Right hindlimb (tissue), 1 donor: ENCODE measurements at regions not wholly inside any gene's neighbourhood (a gene's known extent, or its start where the extent isn't known, plus 50 kb on each side); places are given as distances from the start of the nearest gene placed in this dataset.

Experiments
- DNase-seq: peaks from one replicate; pipeline ENCODE4 v3.0.0-alpha.2; 2018

GRCh38 chr4:81990898-81991297 is 382.9 kb downstream of the HNRNPD start:
- DNase-seq = no peak

GRCh38 chr4:81990211-81990610 is 383.6 kb downstream of the HNRNPD start:
- no peak for DNase-seq

GRCh38 chr4:81989202-81989601 is 384.6 kb downstream of the HNRNPD start:
- DNase-seq = no peak

DNA sequence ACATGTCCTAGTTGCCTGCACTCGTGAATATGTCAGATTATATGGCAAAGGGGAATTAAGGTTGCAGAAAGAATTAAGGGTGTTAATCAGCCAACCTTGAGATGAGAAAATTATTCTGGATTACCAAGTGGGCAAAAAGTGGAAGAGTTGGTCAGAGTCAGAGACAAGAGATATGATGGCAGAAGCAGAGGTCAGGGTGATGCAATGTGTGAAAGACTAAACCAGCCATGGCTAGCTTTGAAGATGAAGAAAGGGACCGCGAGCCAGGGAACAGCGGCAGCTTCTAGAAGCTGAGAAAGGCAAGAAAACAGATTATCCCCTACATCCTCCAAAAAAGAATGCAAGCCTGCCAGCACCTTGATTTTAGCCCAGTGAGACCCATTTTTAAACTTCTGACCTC is 385.6 kb downstream of the HNRNPD start:
- DNase-seq = no peak

- no peak for DNase-seq
These were observed 389.0 kb downstream of the HNRNPD start for GRCh38 chr4:81984746-81985145.

DNA sequence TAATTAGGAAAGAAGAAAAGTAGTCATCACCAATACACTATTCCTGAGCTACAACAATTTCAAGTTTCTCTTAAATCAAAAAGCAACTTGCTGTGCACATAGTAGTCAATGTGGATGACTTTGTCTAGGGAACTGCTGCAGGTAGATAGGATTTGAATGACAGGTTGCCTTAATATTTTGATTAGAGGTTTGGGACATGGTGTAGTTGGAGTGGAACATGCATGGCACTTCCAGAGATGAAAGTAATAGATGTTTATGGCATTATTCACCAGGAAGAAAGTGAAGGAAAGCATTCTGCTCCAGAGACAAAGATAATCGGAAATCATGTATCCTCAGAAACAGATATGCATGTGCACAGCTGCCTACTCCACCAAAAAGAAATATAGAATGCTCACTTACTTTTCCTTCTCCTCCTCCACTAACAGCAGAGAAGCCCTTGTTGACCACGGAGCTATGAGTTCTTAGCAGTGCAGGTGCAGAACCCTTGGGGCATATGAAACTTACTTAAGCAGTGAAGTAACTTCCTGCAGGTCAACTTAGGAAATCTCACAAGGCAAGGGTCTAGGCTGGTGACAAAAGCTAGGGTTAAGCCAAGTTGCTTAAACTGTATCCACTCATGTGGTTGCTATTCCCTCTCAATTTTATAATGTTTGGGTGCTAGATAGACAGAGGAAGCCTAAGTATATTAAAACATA is 390.8 kb downstream of the HNRNPD start:
- no peak for DNase-seq

- no peak for DNase-seq
These were observed 392.6 kb downstream of the HNRNPD start for GRCh38 chr4:81981218-81981617.

GRCh38 chr4:81974523-81974922 is 399.3 kb downstream of the HNRNPD start:
- DNase-seq = no peak

GRCh38 chr4:81971637-81972381 is 402.0 kb downstream of the HNRNPD start:
- DNase-seq = no peak

DNA sequence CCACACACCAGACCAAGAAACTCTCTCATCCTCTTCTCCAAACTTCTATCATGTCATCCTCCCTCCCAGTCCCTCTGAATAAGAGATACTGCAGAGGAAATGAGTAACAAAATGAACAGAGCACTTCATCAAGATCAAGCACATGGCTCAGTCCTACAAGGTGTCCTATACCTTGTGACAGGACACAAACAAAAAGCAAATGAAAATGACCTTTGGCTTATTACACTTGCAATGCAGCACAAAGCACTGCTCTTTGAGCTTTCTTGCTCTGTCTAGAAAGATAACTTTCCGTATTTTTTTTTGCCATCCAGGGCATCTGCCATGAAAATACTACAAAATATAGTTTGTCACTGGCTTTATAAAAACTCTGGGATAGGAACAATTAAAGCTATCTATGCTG is 402.7 kb downstream of the HNRNPD start:
- no peak for DNase-seq

- no peak for DNase-seq
These were observed 403.3 kb downstream of the HNRNPD start for GRCh38 chr4:81970454-81970853.

DNA sequence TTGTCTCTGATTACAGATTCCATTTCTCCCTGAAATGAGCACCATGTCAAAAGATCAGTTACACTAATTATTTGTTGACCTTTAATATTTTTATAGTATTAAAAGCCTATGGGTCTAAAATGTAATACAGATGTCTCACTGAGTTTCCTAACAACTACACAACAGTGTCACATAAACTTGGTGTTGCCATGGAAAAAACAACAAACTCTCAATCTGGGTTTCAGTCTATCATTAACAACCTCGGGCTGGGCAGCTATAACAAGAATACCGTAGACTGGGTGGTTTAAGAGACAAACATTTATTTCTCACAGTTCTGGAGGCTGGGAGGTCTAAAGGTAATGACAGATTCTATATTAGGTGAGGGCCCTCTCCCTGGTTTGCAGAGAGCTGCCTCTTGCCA is 407.1 kb downstream of the HNRNPD start:
- no peak for DNase-seq

GRCh38 chr4:81965911-81966310 is 407.9 kb downstream of the HNRNPD start:
- no peak for DNase-seq

- no peak for DNase-seq
These were observed 408.3 kb downstream of the HNRNPD start for GRCh38 chr4:81965454-81965853.

DNA sequence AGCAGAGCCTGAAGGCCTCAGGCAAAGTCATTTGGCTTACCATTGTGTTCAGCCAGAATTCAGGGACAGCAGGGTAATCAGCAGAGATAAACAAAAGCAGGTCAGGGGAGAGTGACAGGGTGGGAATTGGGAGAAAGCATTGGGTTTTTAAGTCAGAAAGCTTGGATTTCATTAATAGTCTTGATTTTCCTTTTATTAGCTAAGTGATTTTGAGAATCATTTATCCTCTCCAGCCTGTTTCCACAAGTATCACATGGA is 410.1 kb downstream of the HNRNPD start:
- no peak for DNase-seq

DNA sequence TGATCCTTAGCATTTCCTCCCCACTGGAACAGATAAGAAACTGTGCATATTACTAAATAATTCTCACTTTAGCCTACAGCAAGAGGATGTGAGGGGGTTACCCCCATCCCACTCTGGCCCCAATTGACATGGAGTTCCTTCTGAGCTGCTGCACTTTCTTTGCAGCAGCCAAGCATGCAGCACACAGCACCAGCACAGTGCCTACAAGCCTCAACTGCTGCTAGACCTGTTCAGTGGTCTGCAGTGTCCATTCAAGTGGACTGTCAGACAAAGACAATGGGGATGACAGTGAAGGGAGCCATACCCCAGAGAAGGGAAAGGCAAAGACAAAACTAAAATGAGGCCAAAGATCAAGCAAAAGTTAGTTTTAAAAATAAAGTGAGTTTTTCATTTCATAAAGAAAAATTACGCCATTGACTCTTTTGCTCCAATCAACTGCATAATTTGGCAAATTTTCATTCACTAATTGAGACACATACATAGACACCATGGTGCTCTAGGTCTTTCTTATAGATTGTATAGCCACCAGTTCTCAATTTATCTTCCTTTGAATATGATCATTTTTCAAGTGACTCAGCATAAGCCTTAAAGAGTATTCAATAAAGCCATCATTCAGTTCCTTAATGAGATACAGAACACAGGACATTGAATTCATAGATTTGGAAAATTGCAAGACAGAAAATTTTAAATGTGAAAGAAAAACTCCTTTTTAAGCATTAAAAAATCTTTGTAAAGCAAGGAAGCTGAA is 410.6 kb downstream of the HNRNPD start:
- no peak for DNase-seq

GRCh38 chr4:81960961-81961360 is 412.8 kb downstream of the HNRNPD start:
- DNase-seq = no peak

GRCh38 chr4:81954271-81954670 is 419.5 kb downstream of the HNRNPD start:
- DNase-seq = no peak

DNA sequence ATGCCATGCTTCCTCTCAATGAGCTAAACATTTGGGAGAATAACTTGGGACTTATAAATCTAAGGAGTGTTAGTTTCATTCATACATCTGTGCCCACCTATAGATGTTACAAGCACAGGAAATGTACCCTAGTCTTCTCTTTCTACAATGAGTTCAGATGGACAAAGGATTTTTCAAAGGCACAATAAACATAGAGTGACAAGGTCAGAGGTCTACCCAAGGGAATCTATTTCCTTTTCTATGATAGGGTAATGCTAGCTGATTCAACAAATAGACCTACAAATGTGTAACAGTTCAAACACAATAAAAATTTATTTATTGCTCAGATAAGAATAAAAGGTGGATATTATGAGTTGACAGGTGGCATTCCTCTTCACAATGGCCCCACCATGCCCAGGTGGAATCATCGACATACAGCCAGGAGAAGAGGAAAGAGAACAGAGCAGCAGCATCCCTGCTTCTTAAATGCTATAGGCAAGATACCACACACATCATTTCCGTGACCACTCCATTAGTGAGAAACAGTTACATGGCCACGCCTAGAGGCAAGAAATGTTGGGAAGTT is 421.8 kb downstream of the HNRNPD start:
- no peak for DNase-seq

DNA sequence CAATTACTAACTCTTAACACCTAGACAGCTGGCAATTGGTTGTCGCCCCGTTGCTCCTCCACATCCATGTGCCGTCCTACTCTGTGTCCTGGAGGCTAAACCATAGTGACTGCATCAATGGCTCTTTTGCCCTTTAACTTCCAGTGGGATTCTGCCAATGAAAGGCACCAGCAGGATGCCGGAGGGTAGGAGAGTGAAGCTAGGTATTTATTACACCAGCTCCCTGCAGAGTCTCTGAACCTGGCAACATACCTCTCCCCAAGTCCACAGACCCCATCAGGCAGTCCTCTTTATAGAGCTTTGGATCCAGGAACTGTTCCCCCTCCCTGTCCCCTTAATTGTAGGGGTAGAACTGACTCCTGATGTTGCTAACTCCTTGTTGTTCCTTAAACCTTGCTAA is 426.8 kb downstream of the HNRNPD start:
- no peak for DNase-seq

DNA sequence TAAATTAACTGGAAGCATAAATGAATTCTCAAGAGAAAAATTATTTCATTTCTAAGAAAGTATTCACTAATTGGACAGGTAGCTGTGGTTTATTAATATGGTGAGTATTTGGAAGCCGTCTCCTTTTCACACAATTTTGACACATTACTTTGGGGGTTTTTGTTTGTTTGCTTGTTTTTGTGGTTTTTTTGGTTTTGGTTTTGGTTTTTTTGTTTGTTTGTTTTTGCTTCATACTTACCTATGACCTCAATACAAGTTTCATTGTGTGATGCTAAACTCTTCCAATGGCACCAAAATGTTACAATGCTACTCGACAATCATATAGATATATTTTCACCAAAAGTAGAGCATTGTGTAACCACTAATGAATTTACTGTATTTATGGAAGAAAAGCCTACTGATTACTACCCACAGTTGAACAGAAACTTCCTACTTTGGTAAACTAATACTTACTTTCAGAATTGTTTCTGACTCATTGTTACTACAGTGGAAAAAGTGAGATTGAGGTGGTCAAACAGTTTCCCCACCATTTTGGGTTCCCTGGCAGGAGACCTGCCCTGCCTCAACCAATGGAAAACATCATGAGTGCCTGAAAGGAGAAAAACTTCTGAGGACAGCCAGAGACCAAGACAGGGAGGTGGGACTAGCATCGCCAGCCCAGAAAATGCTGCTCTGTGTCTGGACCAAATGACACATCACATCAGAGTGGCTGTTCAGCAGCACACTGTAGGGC is 443.1 kb downstream of the HNRNPD start:
- no peak for DNase-seq

DNA sequence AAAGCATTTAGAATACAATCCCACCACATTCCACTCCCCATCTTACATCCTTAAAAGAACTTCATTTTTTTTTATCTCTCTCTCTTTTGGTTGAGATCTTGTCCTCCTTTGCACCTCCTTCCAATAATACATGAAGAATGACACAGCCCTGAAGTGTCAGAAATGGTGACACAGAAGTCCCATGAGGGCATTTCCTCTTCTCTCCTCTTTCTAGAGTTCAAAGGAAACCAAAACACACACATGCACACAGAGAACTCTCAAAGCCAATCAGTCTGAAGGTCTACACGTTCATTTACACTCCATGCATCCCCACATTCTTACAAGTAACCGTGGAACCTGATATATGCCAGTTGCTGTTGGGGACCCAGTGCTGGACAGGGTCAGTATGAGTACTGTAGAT is 450.7 kb downstream of the HNRNPD start:
- DNase-seq = no peak

DNA sequence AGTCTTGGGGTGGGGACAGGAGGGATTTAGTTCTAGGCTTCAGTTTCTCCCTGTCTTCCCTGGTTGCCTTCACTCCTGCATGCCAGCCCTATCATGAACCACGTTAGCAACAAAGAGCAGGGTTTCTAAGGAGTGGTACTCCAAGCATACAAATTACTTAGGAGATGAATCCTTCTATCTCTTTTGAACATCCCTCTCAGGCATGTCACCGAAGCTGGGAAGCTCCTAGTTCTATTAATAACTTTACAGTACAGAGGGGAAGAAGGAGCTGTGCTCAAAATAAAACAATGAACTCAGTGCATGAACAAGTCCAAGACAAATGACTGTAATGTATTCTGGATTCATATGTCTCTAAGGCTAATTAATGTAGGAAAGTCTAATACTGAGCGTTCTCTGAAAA is 450.6 kb upstream of the RASGEF1B start:
- DNase-seq = no peak
